Hematopoietic multipotent progenitor cell (in vitro differentiated cells): ENCODE measurements at regions not wholly inside any gene's neighbourhood (a gene's known extent, or its start where the extent isn't known, plus 50 kb on each side); places are given as distances from the start of the nearest gene placed in this dataset.
A peak's percentile ranks its signal among the peaks of the same experiment; 100 is the strongest.
"Not testable (repeated sequence)": the region's sequence is repeated elsewhere in the genome, so short reads cannot be mapped to it uniquely, and the experiment has no call there.

Source experiments
- DNase-seq, 3 donors: peaks; one replicate each; pipeline ENCODE4 v3.0.0-alpha.2; 2011 to 2015; ENCODE audit warnings: low read depth in 2 of 3, low spot score in 2 of 3

GRCh38 chr12:65673156-65673690 is 151.1 kb upstream of the HMGA2 start:
- no peak for DNase-seq

- DNase-seq: peak in 1 of 3 donors; percentile 35
Measured at GRCh38 chr12:65673732-65674131, 150.6 kb upstream of the HMGA2 start.

GRCh38 chr12:65675141-65675621 is 149.1 kb upstream of the HMGA2 start:
- no peak for DNase-seq

- DNase-seq: not testable (repeated sequence)
Measured at GRCh38 chr12:65678172-65678571, 146.1 kb upstream of the HMGA2 start.

- DNase-seq: no peak
Measured at GRCh38 chr12:65681226-65681625, 143.1 kb upstream of the HMGA2 start.

GRCh38 chr12:65682112-65682511 is 142.2 kb upstream of the HMGA2 start:
- no peak for DNase-seq

- no peak for DNase-seq
Measured at GRCh38 chr12:65684906-65685305, 139.4 kb upstream of the HMGA2 start.

- peak in 2 of 3 donors; percentile 17 to 52 for DNase-seq
Measured at GRCh38 chr12:65685514-65685913, 138.8 kb upstream of the HMGA2 start.

GRCh38 chr12:65689508-65689907 is 134.8 kb upstream of the HMGA2 start:
- DNase-seq: no peak

GRCh38 chr12:65690477-65690876 is 133.8 kb upstream of the HMGA2 start:
- DNase-seq: no peak

- DNase-seq: no peak
Measured at GRCh38 chr12:65694130-65694529, 130.2 kb upstream of the HMGA2 start.

- DNase-seq: no peak
Measured at GRCh38 chr12:65695113-65695865, 129.0 kb upstream of the HMGA2 start.

- DNase-seq: no peak
Measured at GRCh38 chr12:65696227-65696626, 128.1 kb upstream of the HMGA2 start.

- DNase-seq: peak in 1 of 3 donors; percentile 31
Measured at GRCh38 chr12:65699251-65699650, 125.0 kb upstream of the HMGA2 start.

GRCh38 chr12:65703176-65703575 is 121.1 kb upstream of the HMGA2 start:
- DNase-seq: no peak

GRCh38 chr12:65705380-65705876 is 118.9 kb upstream of the HMGA2 start:
- DNase-seq: no peak

GRCh38 chr12:65707051-65707450 is 117.2 kb upstream of the HMGA2 start:
- no peak for DNase-seq

GRCh38 chr12:65712260-65713004 is 111.9 kb upstream of the HMGA2 start:
- no peak for DNase-seq

- DNase-seq: no peak
Measured at GRCh38 chr12:65715961-65716360, 108.3 kb upstream of the HMGA2 start.

GRCh38 chr12:65720136-65721130 is 103.8 kb upstream of the HMGA2 start:
- DNase-seq: no peak
